Left ventricle myocardium superior (tissue), 1 donor: ENCODE measurements at regions not wholly inside any gene's neighbourhood (a gene's known extent, or its start where the extent isn't known, plus 50 kb on each side); places are given as distances from the start of the nearest gene placed in this dataset.
A peak's percentile ranks its signal among the peaks of the same experiment; 100 is the strongest.

Experiments used
- ATAC-seq: fragments of 200-7000 bp; cut with Tn5 transposase; one replicate; pipeline ENCODE4 v1.9.1; 2020; ENCODE audit warnings: mild to moderate bottlenecking, moderate library complexity
- DNase-seq: peaks from one replicate; pipeline ENCODE4 v3.0.0-alpha.2; 2020
- intact Hi-C: fragments of 100-400 bp; cut with micrococcal nuclease; formaldehyde crosslinking; loops from one replicate; pipeline ENCODE4 v1.11.0; 2022
- donor health status: DM: no; HTN: yes; CAD: no; lungs with severe emphysema.

GRCh38 chr12:132411457-132411856, 78.5 kb upstream of the FBRSL1 start:
- ATAC-seq (no peak), DNase-seq (no peak)
- intact Hi-C loops, result loop anchor here (10.0 kb wide), 1 partner anchor 203 kb away; the partner anchor contains the start of genes LRCOL1 and P2RX2

DNA sequence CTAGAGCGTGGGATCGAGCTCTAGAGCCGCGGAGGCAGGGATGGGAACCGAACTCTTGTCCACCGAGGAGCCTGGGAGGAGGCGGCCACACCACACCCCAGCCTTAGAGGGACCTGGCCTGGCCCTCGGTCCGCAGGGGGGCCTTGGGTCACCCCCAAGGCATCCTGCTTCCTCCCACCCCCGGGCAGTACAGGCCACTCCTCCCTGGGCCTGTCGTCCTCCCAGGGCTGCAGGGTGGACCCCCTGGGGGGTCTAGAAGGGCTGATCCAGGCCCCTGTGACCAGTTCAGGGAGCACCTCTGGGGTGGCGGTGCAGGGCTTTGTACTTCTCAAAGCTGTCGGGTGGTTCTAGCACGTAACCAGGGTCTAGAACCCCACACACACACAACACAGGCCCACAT, 79.1 kb upstream of the FBRSL1 start:
- ATAC-seq, result no peak
- intact Hi-C loops, result loop anchor here (10.0 kb wide), 1 partner anchor 204 kb away; the partner anchor contains the start of genes LRCOL1 and P2RX2
- no peak for DNase-seq

DNA sequence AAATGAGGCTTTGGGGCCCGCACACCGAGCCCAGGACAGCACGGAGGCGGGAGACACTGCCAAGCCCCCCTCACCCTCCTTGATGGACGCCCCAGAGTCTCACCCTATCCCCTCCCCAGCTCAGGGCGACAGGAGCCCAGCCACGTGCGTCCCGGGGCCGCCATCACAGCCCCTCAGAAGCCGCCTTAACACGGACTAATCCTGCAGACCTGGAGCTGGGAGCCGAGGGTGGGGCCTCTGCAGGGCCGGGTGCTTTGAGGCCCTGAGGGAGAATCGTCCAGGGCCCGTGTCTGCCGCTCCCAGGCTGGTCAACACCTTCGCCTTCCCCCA, 79.7 kb upstream of the FBRSL1 start:
- DNase-seq (no peak), ATAC-seq (no peak)
- intact Hi-C loops, result loop anchor here (10.0 kb wide), 1 partner anchor 205 kb away; the partner anchor contains the start of genes LRCOL1 and P2RX2

DNA sequence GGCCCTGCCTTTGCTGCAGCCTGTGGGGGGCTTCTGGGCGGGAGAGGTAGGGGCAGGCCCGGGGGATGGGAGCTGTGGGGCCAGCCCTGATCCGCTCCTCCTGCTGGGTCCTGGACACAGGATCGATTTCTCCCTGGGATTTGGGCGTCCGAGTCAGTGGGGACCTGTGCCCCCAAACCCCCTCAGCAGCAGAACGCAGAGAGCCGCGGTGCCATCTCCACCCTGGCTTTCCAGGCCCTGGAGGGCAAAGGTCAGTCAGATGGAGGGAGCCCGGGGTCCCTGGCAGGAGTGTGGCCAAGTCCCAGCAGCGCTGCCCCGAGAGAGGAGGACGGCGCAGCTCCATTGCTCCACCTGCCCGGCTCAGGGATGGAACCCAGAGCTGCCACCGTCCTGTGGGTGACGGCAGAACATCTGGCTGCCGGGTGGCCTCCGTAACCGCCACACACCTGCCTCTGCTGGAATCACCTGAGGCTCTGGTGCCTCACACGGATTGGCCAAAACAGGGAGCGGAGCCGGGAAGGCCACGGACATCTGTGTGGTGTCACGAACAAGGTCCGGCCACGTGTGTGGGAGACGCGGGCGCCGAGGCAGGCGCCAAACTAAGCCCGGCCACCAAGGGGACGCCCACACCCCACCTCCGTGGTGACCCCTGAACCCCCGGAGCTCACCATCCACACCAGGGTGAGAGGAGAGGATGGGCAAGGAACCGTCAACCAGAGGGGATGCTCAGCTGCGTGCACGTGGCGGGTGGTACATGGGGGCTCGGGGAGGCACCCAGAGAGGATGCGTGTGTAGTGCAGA, 80.3 kb upstream of the FBRSL1 start:
- intact Hi-C loops, result loop anchor here (10.0 kb wide), 1 partner anchor 205 kb away; the partner anchor contains the start of genes LRCOL1 and P2RX2
- DNase-seq (no peak), ATAC-seq (no peak)

DNA sequence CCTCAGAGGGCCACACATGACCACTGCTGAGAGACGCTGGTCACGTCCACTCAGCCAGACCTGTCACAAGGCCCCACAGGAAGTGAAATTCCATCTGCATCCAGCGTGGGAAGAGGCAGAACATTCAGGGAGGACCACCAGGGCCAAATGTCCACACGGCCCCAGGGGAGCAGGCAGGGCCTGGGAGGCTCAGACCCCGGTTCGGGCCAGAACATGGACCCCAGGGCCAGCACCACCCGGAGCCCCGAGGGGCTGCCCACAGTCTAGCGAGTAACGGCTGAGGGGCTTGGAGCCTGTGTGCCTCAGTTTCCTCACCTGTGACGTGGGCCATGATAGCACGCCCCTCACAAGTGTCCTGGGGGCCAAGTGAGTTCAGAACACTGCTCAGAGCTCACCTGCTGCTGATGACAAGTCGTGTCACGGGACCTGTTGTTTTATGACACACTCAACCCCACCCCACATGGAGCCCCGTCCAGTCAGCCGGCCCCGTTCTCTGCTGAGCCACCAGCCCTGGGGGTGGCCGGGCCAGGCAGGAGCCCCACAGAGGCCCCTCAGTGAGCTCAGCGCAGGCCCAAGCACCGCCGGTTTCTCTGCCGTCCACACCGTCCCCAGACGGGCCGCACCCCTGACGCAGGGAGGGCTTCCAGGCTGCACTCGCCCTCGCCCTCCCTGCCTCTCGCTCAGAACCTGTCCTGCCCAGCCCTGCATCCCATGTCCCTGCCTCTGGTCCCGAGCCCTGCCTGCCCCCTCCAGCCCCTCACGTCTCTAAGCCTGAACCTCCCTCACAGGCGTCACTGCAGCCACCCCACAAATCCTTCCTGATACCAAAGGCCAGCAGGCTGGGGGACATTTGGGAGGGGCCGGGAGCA, 79.5 kb upstream of the GALNT9 start:
- no peak for DNase-seq
- no peak for ATAC-seq
- intact Hi-C loops, result no loop called here

DNA sequence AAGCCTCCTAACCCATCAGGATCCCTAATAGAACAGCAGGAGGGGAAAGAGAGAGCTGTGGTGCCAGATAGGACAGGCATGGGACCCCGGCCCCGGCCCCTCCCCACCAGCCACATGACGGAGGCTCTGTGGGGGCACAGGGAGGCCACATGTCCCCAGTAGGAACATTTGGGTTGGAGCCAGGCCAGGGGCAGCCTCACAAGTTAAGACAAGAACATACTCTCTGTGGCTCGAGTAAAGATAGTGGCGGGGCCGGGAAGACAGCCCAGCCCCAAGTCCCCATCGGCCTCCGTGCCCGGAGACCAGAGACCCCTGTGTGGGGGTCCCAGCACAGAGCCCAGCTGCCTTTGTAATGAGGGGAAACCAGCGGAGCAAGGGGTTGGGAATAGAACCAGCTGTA, 78.6 kb upstream of the GALNT9 start:
- ATAC-seq (no peak), DNase-seq (no peak)
- intact Hi-C loops, result no loop called here

DNA sequence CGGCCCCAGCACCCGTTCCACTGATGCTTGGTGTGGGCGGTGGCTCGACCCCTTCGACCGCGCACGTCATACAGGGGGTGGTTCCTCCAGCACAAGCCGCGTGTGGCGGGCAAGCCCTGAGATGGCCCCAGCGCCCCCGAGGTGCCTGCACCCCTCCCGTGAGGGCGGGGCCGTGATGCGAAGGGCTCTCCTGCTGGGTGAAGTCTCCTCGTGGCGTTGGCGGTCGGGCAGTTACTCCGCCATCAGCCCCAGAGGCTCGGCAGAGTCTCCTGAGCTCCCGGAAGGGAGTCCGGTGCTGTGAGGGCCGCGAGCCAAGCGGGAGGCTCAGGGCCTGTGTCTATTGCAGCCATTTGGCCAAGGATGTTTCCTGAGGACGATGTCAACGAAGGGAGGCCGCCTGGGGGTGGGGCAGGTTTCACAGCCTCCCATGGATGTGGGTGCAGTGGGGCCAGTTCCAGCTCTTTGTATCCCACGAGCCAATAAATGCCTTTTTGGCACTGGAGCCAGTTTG, 78.1 kb upstream of the GALNT9 start:
- intact Hi-C loops, result no loop called here
- DNase-seq (no peak), ATAC-seq (no peak)

- DNase-seq, result peak; percentile 23
- intact Hi-C loops, result no loop called here
- no peak for ATAC-seq
Measured at GRCh38 chr12:132406493-132407450, 77.4 kb upstream of the GALNT9 start.

DNA sequence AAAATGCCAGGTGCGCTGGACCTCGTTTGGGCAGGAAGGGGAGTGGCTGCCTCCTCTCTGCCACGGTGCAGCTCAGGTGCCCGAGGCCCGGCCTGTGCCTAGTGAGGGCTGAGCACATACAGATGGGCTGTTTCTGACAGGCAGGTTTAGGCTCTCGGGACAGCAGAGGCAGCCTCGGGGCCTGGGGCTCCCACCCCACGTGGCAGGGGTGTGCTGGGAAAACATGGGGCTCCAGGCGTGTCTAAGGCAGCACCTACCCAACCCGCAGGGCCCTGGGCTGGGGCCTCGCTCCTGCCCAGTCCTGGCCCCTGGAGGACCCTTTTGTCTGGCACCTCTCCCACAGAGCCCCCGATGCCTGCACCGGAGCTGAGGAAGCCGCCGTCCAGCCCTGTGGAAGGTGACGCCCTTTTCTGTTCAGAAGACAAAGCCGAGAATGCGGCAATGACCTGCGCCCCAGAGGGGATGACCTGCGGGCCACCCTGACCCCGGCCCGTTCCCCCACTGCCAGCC, 76.4 kb upstream of the GALNT9 start:
- DNase-seq (no peak), ATAC-seq (no peak)
- intact Hi-C loops, result no loop called here

DNA sequence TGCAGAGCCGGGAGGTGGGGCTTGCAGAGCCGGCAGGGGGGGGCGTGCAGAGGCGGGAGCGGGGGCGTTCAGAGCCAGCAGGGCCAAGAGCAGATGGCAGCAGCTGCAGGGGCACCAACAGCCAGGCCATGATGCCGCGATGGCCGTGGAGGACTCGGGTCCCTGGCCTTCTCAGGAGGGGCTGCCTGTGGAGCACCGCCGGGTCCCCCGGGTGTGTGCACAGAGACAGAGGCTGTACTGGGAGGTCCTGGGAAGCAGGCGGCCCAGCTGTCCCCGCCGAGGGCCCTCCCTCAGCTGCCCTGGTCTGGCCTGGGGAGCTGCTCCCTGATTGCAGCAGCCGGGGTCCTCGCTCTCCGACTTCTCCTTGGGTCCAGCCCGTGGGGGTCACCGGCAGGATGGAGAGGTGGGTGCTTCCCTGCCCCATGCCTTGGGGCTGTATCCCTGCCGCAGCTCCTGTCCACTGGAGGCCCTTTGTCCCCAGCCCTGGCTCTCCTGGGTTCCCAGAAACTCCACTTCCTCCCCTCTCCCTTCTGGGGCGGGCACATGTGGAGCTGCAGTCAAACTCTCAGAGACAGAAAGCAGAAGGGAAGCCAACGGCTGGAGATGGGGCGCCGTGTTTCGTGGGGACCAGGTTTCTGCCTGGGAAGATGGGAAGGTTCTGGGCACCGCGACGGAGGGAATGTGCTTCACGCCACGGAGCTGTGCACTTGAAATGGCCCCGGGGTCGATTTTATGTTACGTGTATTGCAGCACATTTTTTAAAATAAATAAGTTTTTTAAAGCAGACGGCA, 75.8 kb upstream of the GALNT9 start:
- intact Hi-C loops, result no loop called here
- no peak for ATAC-seq
- peak; percentile 26 for DNase-seq

- DNase-seq (peak; percentile 15), ATAC-seq (no peak)
- intact Hi-C loops, result no loop called here
Measured at GRCh38 chr12:132404435-132404855, 75.1 kb upstream of the GALNT9 start.

GRCh38 chr12:132403636-132404434, 74.4 kb upstream of the GALNT9 start:
- DNase-seq, result peak; percentile 14
- intact Hi-C loops, result no loop called here
- ATAC-seq, result no peak

- no peak for ATAC-seq
- DNase-seq, result no peak
- intact Hi-C loops, result no loop called here
Measured at GRCh38 chr12:132402831-132403416, 73.5 kb upstream of the GALNT9 start.

DNA sequence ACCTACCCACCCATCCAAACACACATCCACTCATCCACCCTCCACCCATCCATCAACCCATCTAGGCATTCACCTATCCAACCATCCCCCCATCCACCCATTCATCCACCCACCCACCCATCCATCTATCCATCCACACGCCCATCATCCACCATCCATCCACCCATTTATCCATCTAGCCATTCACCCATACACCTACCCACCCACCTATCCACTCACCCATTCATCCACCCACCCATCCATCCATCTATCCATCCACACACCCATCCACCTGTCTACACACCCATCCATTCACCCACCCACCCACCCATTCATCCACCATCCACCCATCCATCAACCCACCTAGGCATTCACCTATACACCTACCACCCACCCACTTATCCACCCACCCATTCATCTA, 72.6 kb upstream of the GALNT9 start:
- intact Hi-C loops, result no loop called here
- ATAC-seq, result no peak
- DNase-seq, result no peak

DNA sequence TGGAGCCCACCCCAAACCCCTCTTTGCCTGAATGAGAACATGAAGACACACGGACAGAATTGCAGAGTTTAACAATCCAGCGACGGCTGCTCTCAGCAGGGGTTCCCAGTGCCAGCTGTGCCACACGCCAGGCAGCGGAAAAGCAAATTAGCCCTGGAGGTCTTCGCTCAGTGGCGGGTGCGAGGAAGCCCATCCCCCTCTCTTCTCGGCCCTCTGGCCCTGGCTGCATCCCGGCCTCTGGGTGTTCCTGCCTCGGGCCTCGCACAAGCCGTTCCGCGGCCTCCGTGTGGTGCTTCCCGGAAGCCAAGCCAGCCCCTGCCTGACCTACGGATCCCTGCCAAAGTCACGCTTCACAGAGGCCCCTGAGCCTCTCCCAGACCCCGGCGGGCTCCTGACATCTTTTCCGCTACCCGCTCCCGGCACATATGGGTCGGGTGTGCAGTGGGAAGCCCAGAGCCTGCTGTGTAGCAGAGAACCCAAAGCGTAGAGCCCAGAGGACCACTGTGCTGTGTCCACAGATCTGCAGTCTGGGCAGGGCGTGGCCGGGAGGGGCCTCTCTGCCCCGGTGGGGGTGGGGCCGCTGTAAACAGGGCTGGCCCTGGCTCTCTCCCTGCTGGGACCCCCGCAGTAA, 70.7 kb upstream of the GALNT9 start:
- no peak for ATAC-seq
- DNase-seq, result peak; percentile 19
- intact Hi-C loops, result no loop called here
